Fibroblast of mammary gland (primary cell): ENCODE measurements at regions not wholly inside any gene's neighbourhood (a gene's known extent, or its start where the extent isn't known, plus 50 kb on each side); places are given as distances from the start of the nearest gene placed in this dataset.

Experiments
- DNase-seq: peaks from one replicate; pipeline ENCODE4 v3.0.0-alpha.2; 2010; ENCODE audit warnings: low read depth
- H3K4me3 ChIP-seq: 2 replicates; pipeline ENCODE4 v1.5.1; 2011; ENCODE audit warnings: low read depth, mild to moderate bottlenecking, low read length, moderate library complexity; ENCODE audit not compliant: control insufficient read depth
- CTCF ChIP-seq: conservative IDR thresholded peaks from 2 replicates; pipeline ENCODE4 v1.5.1; 2011; ENCODE audit warnings: low read depth, low read length, inconsistent platforms; ENCODE audit not compliant: control insufficient read depth, insufficient read depth

DNA sequence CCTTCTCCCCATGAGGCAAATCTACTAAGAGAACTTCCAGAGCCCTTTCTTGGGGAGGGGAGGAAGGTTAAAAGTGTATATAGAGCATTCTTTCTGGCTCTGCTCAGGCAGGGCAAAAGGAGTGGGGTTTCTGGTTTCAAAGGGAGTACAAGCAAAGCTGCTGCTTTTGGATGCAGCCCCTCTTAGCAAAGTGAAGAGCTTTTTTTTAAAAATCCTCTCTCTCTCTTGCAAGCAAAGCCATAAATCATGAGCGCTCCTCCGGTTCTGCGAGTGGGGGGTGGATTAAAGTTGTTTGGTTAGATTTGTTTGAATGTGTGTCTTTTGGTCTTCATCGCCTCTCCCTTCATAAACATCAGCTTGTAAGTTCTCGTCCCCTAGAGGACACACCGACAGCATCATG is 546.6 kb upstream of the TBX3 start:
- no peak overlapping the region for H3K4me3 ChIP-seq
- no peak for TF ChIP-seq CTCF
- no peak for DNase-seq

DNA sequence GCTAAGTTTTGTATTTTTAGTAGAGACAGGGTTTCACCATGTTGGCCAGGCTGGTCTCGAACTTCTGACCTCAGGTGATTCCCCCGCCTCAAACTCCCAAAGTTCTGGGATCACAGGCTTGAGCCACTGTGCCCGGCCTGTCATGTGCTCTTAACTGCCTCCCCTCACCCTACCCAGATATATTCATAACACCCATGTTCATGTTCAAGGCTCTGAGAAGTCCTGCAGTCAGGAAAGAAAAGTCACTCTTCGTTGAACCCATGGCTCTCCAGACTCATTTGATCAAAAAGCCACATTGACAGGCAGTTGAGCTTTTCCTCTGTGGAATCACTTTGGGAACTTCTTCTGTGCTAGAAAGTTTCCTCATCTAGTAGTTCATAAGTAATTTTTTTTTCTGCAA is 545.5 kb upstream of the TBX3 start:
- DNase-seq, result no peak
- TF ChIP-seq CTCF, result no peak
- no peak overlapping the region for H3K4me3 ChIP-seq

DNA sequence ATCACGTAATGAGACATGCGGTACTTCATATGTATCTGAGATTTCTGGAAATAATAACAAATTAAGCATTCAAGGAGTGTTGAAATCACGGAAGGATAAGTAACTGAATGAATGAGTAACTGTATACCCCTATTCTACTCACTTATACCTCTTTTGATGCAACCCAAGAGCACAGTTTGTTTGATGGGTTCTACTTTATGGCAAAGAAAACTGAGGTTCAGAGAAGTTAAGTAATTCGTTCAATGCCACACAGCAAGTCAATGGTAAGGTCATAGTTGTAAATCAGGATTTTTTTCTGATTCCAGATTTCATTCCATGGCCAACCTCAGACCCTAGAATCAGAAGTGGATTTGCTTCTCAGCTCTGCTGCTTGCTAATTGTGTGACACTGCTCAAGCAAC is 544.5 kb upstream of the TBX3 start:
- TF ChIP-seq CTCF, result no peak
- no peak for DNase-seq
- no peak overlapping the region for H3K4me3 ChIP-seq

DNA sequence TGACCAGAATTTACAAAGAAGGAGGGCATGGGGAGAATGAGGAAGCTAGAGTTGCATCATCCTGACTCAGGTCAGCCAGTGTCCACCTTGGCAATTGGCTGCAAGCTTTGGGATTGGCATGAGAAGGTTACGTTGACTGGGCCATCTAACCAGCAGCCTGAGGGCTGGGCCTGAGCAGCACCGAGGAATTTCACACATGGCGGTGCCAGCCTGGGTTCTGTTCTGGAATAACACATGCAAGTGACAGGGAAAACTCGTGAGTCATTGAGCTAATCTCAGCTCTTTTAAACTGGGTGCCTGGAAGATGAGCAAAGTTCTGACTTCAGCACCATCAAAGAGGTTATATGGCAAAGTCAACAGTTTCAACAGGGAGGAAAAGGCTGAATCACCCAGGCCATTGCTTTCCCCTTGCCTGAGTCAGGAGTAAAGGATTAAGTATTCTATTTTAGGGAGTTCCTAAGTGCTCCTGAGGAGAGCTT is 543.2 kb upstream of the TBX3 start:
- no peak overlapping the region for H3K4me3 ChIP-seq
- TF ChIP-seq CTCF, result no peak
- peak; percentile 96 for DNase-seq

DNA sequence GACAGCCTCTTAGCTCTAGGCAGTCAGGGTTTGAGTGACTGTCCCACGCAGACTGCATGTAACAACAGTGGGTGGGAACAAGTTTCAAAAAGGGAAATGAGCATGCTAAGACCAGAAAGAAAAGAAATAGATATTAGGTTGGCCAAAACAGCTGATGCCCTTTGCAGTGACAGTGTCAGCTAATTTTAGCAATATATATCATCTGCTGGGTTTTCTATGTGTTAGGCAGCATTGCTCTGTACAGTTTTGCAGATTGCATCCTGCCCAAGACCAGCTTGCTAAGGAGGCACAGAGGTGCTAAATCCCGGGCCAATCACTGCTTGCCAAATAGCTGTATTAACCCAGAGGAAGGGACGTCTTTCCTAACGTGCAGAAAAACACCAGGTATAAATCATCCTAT is 541.9 kb upstream of the TBX3 start:
- DNase-seq, result no peak
- H3K4me3 ChIP-seq, result no peak overlapping the region
- TF ChIP-seq CTCF, result no peak

GRCh38 chr12:115223991-115224390 is 540.0 kb upstream of the TBX3 start:
- DNase-seq, result no peak
- no peak for TF ChIP-seq CTCF

DNA sequence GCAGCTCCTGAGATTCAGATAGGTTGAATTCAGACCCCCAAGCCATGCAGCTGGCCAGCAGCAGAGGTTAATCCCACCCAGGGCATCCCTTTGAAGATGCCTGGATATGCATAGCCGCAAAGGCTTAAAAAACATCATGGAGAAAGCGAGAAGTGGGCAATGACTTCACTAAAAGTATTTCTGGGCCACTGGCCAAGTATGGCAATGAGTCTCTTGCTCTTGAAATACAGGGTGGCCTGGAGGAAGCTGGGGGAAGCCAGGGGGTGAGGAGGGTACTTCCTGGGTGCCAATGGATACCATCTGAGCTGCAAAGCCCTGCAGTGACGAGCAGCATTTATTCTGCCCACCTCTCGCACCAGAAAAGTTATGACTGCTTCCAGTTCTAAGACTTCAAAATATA is 539.3 kb upstream of the TBX3 start:
- TF ChIP-seq CTCF, result no peak
- DNase-seq, result peak; percentile 76
- no peak overlapping the region for H3K4me3 ChIP-seq

More at GRCh38 chr12:115223991-115224390, 540.0 kb upstream of the TBX3 start:
- no peak overlapping the region for H3K4me3 ChIP-seq
